ENCODE measurements at regions not wholly inside any gene's neighbourhood (a gene's known extent, or its start where the extent isn't known, plus 50 kb on each side); places are given as distances from the start of the nearest gene placed in this dataset.

DNA sequence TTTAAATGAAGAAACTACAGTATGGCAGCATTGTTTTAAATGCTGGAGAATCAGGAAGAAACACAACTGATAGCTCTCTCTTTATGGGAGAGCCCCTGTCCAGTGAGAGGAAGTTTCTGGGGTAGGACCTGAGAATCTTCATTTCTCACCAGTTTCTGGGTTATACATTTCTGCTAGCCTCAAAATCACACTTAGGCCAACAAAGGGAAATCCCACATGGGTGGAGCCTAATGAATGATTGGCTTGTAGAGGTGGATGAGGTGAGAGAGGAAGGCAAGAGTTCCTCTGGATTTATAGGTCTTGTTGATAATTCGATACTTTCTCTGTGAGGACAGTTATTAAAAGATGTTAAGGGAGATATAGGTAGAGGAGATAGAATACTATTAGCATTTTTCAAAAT is 1397.3 kb upstream of the TENM4 start:
- Histone ChIP-seq H3K23ac (ENCODE audit: low read depth, low read length, poor library complexity) (no peak overlapping the region), H3K9me3 (replicated peaks in 1 of 2; ENCODE audit: control insufficient read depth in 2 of 2, insufficient read depth in 1 of 2, low read depth in 1 of 2, low read length in 2 of 2) (no peaks in the 10 kb centered on the region), H3K79me1 (ENCODE audit: low read depth, low read length) (no peaks in the 10 kb centered on the region), H2AFZ (ENCODE audit: low read length) (peak overlapping the region; percentile 49), H3K4me2 (ENCODE audit: insufficient read depth, low read length, poor library complexity, severe bottlenecking) (no peak overlapping the region), H2BK5ac (ENCODE audit: low read length) (no peak overlapping the region), H2AK5ac (ENCODE audit: low read depth, low read length) (no peak overlapping the region), H3K14ac (ENCODE audit: low read length) (no peak overlapping the region), H2BK12ac (ENCODE audit: low read length) (no peak overlapping the region), H3K4ac (ENCODE audit: low read length) (no peak overlapping the region), H3K27me3 (ENCODE audit: control insufficient read depth in 3 of 3, insufficient read depth in 3 of 3, low read depth in 1 of 3, low read length in 3 of 3) (no peaks in the 10 kb centered on the region), H4K8ac (ENCODE audit: low read depth, low read length) (no peak overlapping the region), H3K27ac (replicated peaks; ENCODE audit: low read length) (no peak overlapping the region), H3K4me1 (ENCODE audit: control insufficient read depth in 2 of 2, insufficient read depth in 1 of 2, low read depth in 1 of 2, low read length in 2 of 2) (no peaks in the 10 kb centered on the region), H3K4me3 (ENCODE audit: low read length in 2 of 2) (no peak overlapping the region), H2BK15ac (ENCODE audit: low read length) (no peak overlapping the region), H3K36me3 (replicated peaks in 1 of 2; ENCODE audit: control insufficient read depth in 2 of 2, insufficient read depth in 2 of 2, low read length in 2 of 2) (no peaks in the 10 kb centered on the region), H3K9ac (ENCODE audit: low read depth, low read length, poor library complexity) (no peak overlapping the region), H3K18ac (ENCODE audit: low read length) (no peak overlapping the region), H2BK120ac (ENCODE audit: low read depth, low read length) (no peak overlapping the region), H4K91ac (ENCODE audit: low read depth, low read length, poor library complexity) (no peak overlapping the region)
- no CpG with 5 or more reads among the region's 1 CpG for WGBS, 2 donors (ENCODE audit: extremely low coverage in 2 of 2, insufficient read length in 2 of 2, insufficient replicate concordance in 1 of 2)
- DNase-seq (ENCODE audit: low spot score): no peak

DNA sequence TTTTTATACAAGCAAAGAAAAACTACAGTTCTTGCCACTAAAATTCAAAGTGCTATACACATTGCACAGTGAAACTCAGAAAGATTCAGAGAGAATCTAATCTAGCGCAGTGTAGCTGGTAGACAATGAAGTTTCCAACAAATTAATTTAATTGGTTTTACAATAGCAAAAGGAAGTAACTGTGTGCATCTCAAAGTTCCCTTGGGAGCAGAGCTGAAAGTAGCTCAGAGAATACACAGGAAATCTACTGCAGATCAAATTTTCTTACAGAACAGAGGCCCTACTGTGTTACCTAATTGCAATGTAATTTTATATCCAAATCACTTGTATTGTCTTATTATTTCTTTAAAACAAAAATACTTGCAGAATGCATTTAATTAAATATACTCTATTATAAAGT is 1396.2 kb upstream of the TENM4 start:
- Histone ChIP-seq H2BK12ac (ENCODE audit: low read length) (no peak overlapping the region), H3K23ac (ENCODE audit: low read depth, low read length, poor library complexity) (no peak overlapping the region), H2BK15ac (ENCODE audit: low read length) (no peak overlapping the region), H2BK5ac (ENCODE audit: low read length) (no peak overlapping the region), H2AFZ (ENCODE audit: low read length) (no peak overlapping the region), H3K36me3 (replicated peaks in 1 of 2; ENCODE audit: control insufficient read depth in 2 of 2, insufficient read depth in 2 of 2, low read length in 2 of 2) (no peaks in the 10 kb centered on the region), H3K14ac (ENCODE audit: low read length) (no peak overlapping the region), H3K27ac (replicated peaks; ENCODE audit: low read length) (no peak overlapping the region), H3K4ac (ENCODE audit: low read length) (no peak overlapping the region), H2AK5ac (ENCODE audit: low read depth, low read length) (no peak overlapping the region), H4K8ac (ENCODE audit: low read depth, low read length) (no peak overlapping the region), H3K27me3 (ENCODE audit: control insufficient read depth in 3 of 3, insufficient read depth in 3 of 3, low read depth in 1 of 3, low read length in 3 of 3) (no peaks in the 10 kb centered on the region), H3K9ac (ENCODE audit: low read depth, low read length, poor library complexity) (no peak overlapping the region), H3K18ac (ENCODE audit: low read length) (no peak overlapping the region), H3K4me2 (ENCODE audit: insufficient read depth, low read length, poor library complexity, severe bottlenecking) (no peak overlapping the region), H4K91ac (ENCODE audit: low read depth, low read length, poor library complexity) (no peak overlapping the region), H3K79me1 (ENCODE audit: low read depth, low read length) (no peaks in the 10 kb centered on the region), H3K9me3 (replicated peaks in 1 of 2; ENCODE audit: control insufficient read depth in 2 of 2, insufficient read depth in 1 of 2, low read depth in 1 of 2, low read length in 2 of 2) (no peaks in the 10 kb centered on the region), H2BK120ac (ENCODE audit: low read depth, low read length) (no peak overlapping the region), H3K4me3 (ENCODE audit: low read length in 2 of 2) (no peak overlapping the region), H3K4me1 (ENCODE audit: control insufficient read depth in 2 of 2, insufficient read depth in 1 of 2, low read depth in 1 of 2, low read length in 2 of 2) (no peaks in the 10 kb centered on the region)
- WGBS, 2 donors (ENCODE audit: extremely low coverage in 2 of 2, insufficient read length in 2 of 2, insufficient replicate concordance in 1 of 2): no CpG with 5 or more reads among the region's 1 CpG
- no peak for DNase-seq (ENCODE audit: low spot score)

DNA sequence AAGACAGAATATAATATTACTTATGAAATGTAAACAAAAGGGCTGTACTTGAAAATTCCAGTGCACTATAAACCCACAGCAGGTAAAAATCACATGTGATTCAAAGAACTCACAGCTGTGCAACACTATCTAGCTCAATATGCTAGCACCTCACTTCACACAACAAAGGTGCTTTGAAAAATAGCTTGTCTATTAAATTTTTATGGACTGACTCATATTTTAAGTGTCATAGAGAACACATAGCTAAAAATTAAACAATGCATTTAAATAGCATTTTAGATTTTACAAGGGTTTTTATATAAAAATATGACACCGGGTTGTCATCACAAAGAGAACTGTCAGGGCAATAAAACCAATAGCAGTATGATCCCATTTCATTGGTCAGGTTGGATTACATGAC is 1390.5 kb upstream of the TENM4 start:
- no peak overlapping the region for H3K23ac ChIP-seq (ENCODE audit: low read depth, low read length, poor library complexity)
- no peak overlapping the region for H2AFZ ChIP-seq (ENCODE audit: low read length)
- H3K14ac ChIP-seq (ENCODE audit: low read length): no peak overlapping the region
- no peaks in the 10 kb centered on the region for H3K79me1 ChIP-seq (ENCODE audit: low read depth, low read length)
- no peak overlapping the region for H4K8ac ChIP-seq (ENCODE audit: low read depth, low read length)
- no CpG with 5 or more reads among the region's 1 CpG for WGBS, 2 donors (ENCODE audit: extremely low coverage in 2 of 2, insufficient read length in 2 of 2, insufficient replicate concordance in 1 of 2)
- no peak overlapping the region for H2BK5ac ChIP-seq (ENCODE audit: low read length)
- no peak overlapping the region for H3K18ac ChIP-seq (ENCODE audit: low read length)
- no peak overlapping the region for H3K4me3 ChIP-seq (ENCODE audit: low read length in 2 of 2)
- no peak overlapping the region for H2AK5ac ChIP-seq (ENCODE audit: low read depth, low read length)
- no peaks in the 10 kb centered on the region for H3K9me3 ChIP-seq (replicated peaks in 1 of 2; ENCODE audit: control insufficient read depth in 2 of 2, insufficient read depth in 1 of 2, low read depth in 1 of 2, low read length in 2 of 2)
- no peaks in the 10 kb centered on the region for H3K4me1 ChIP-seq (ENCODE audit: control insufficient read depth in 2 of 2, insufficient read depth in 1 of 2, low read depth in 1 of 2, low read length in 2 of 2)
- no peak overlapping the region for H2BK12ac ChIP-seq (ENCODE audit: low read length)
- no peak for DNase-seq (ENCODE audit: low spot score)
- no peak overlapping the region for H3K4me2 ChIP-seq (ENCODE audit: insufficient read depth, low read length, poor library complexity, severe bottlenecking)
- no peaks in the 10 kb centered on the region for H3K27me3 ChIP-seq (ENCODE audit: control insufficient read depth in 3 of 3, insufficient read depth in 3 of 3, low read depth in 1 of 3, low read length in 3 of 3)
- H3K9ac ChIP-seq (ENCODE audit: low read depth, low read length, poor library complexity): no peak overlapping the region
- no peak overlapping the region for H3K27ac ChIP-seq (replicated peaks; ENCODE audit: low read length)
- H2BK15ac ChIP-seq (ENCODE audit: low read length): no peak overlapping the region
- H4K91ac ChIP-seq (ENCODE audit: low read depth, low read length, poor library complexity): no peak overlapping the region
- H2BK120ac ChIP-seq (ENCODE audit: low read depth, low read length): no peak overlapping the region
- no peaks in the 10 kb centered on the region for H3K36me3 ChIP-seq (replicated peaks in 1 of 2; ENCODE audit: control insufficient read depth in 2 of 2, insufficient read depth in 2 of 2, low read length in 2 of 2)
- H3K4ac ChIP-seq (ENCODE audit: low read length): no peak overlapping the region

DNA sequence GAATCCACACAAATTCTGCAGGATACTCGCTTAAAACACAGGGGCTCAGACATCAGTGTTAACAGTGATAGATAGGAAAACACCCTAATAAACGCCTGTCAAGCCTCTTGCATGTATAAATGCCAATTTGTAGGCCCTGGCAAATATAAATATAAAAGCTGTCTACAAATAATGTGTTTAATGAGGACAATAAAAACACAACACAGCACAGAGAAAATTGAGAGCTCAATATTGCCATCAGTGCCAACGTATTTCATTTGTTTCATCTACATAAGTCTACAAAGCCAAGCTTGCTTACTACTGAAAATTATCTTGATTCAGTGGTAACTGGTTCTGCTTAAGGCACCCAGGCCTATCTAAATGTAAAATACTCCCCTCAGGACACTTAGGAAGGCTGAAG is 1387.0 kb upstream of the TENM4 start:
- H3K23ac ChIP-seq (ENCODE audit: low read depth, low read length, poor library complexity): no peak overlapping the region
- H3K4me2 ChIP-seq (ENCODE audit: insufficient read depth, low read length, poor library complexity, severe bottlenecking): no peak overlapping the region
- no peak overlapping the region for H4K8ac ChIP-seq (ENCODE audit: low read depth, low read length)
- H3K36me3 ChIP-seq (replicated peaks in 1 of 2; ENCODE audit: control insufficient read depth in 2 of 2, insufficient read depth in 2 of 2, low read length in 2 of 2): no peaks in the 10 kb centered on the region
- H2BK12ac ChIP-seq (ENCODE audit: low read length): no peak overlapping the region
- no peaks in the 10 kb centered on the region for H3K27me3 ChIP-seq (ENCODE audit: control insufficient read depth in 3 of 3, insufficient read depth in 3 of 3, low read depth in 1 of 3, low read length in 3 of 3)
- no peak overlapping the region for H3K4ac ChIP-seq (ENCODE audit: low read length)
- no CpG with 5 or more reads among the region's 3 CpGs for WGBS, 2 donors (ENCODE audit: extremely low coverage in 2 of 2, insufficient read length in 2 of 2, insufficient replicate concordance in 1 of 2)
- H2BK5ac ChIP-seq (ENCODE audit: low read length): no peak overlapping the region
- H3K9me3 ChIP-seq (replicated peaks in 1 of 2; ENCODE audit: control insufficient read depth in 2 of 2, insufficient read depth in 1 of 2, low read depth in 1 of 2, low read length in 2 of 2): no peaks in the 10 kb centered on the region
- H2BK120ac ChIP-seq (ENCODE audit: low read depth, low read length): no peak overlapping the region
- H2AFZ ChIP-seq (ENCODE audit: low read length): no peak overlapping the region
- no peak for DNase-seq (ENCODE audit: low spot score)
- H4K91ac ChIP-seq (ENCODE audit: low read depth, low read length, poor library complexity): no peak overlapping the region
- no peaks in the 10 kb centered on the region for H3K4me1 ChIP-seq (ENCODE audit: control insufficient read depth in 2 of 2, insufficient read depth in 1 of 2, low read depth in 1 of 2, low read length in 2 of 2)
- H3K14ac ChIP-seq (ENCODE audit: low read length): no peak overlapping the region
- H2BK15ac ChIP-seq (ENCODE audit: low read length): no peak overlapping the region
- H2AK5ac ChIP-seq (ENCODE audit: low read depth, low read length): no peak overlapping the region
- no peak overlapping the region for H3K4me3 ChIP-seq (ENCODE audit: low read length in 2 of 2)
- no peak overlapping the region for H3K9ac ChIP-seq (ENCODE audit: low read depth, low read length, poor library complexity)
- no peak overlapping the region for H3K27ac ChIP-seq (replicated peaks; ENCODE audit: low read length)
- H3K79me1 ChIP-seq (ENCODE audit: low read depth, low read length): no peaks in the 10 kb centered on the region
- H3K18ac ChIP-seq (ENCODE audit: low read length): no peak overlapping the region
